ENCODE measurements at regions not wholly inside any gene's neighbourhood (a gene's known extent, or its start where the extent isn't known, plus 50 kb on each side); places are given as distances from the start of the nearest gene placed in this dataset.

DNA sequence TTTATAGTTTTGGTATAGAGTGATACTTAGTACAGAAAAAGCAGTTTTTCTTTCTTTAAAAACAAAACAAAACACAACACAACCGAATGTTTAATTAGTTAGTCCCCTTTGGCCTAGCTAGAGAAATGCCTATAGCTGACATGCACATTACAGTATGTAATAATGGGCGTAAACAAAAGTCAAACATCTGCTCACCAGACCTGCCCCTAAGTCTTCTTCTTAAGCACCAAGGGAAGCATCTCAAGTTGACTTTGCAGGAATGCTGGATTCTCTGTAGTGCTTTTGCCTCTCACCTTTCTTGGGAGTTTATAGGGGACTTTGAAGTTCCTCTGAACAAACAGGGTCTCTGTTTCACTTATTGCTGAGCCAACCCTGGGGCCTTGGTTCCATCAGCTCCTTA is 143.7 kb downstream of the TM2D1 start:
- Histone ChIP-seq H3K79me2 (ENCODE audit: control insufficient read depth, insufficient read depth, low read length) (no peaks in the 10 kb centered on the region), H3K36me3 (ENCODE audit: control insufficient read depth, insufficient read depth, low read length) (no peaks in the 10 kb centered on the region), H3K4me2 (ENCODE audit: extremely low read depth, insufficient read depth, low read length) (no peak overlapping the region), H2AFZ (ENCODE audit: low read length) (no peak overlapping the region), H4K20me1 (ENCODE audit: control insufficient read depth, extremely low read depth, insufficient read depth, low read length) (no peaks in the 10 kb centered on the region), H3K4me1 (ENCODE audit: control insufficient read depth, extremely low read depth, insufficient read depth, low read length) (no peaks in the 10 kb centered on the region), H3K27ac (ENCODE audit: insufficient read depth, low read length) (no peak overlapping the region), H3K9me3 (ENCODE audit: control insufficient read depth, insufficient read depth, low read depth, low read length) (no peaks in the 10 kb centered on the region), H3K4me3 (replicated peaks in 1 of 4; ENCODE audit: control extremely low read depth in 1 of 4, insufficient read depth in 1 of 4, low read depth in 3 of 4, low read length in 4 of 4) (no peak overlapping the region), H3K27me3 (ENCODE audit: control insufficient read depth, insufficient read depth, low read length) (no peaks in the 10 kb centered on the region), H3K9ac (ENCODE audit: insufficient read depth, low read length) (no peak overlapping the region)
- no peak for TF ChIP-seq EZH2 (IDR thresholded peaks at IDR 0.05; ENCODE audit: low read length, missing control alignments)
- no peak for DNase-seq (ENCODE audit: low read depth in 2 of 2)

DNA sequence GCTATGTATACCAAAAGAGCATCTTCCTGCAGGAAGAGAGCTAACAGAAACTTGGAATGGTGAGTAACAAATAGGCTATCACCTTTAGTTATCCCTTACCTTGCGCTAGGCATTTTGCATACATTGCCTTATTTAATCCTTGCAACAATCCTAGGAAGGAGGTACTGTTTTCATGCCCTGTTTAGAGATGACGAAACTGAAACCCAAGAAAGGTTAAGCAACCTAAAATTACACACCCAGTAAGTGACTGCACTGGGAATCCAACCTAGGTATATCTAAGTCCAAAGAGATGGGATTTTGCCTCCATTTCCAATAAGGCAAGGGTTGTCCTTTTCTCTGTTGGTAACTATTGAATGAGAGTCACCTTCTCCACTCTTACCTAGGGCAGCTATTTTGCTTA is 144.5 kb downstream of the TM2D1 start:
- DNase-seq (ENCODE audit: low read depth in 2 of 2): no peak
- Histone ChIP-seq H3K79me2 (ENCODE audit: control insufficient read depth, insufficient read depth, low read length) (no peaks in the 10 kb centered on the region), H2AFZ (ENCODE audit: low read length) (no peak overlapping the region), H4K20me1 (ENCODE audit: control insufficient read depth, extremely low read depth, insufficient read depth, low read length) (no peaks in the 10 kb centered on the region), H3K27me3 (ENCODE audit: control insufficient read depth, insufficient read depth, low read length) (no peaks in the 10 kb centered on the region), H3K4me2 (ENCODE audit: extremely low read depth, insufficient read depth, low read length) (no peak overlapping the region), H3K9me3 (ENCODE audit: control insufficient read depth, insufficient read depth, low read depth, low read length) (no peaks in the 10 kb centered on the region), H3K9ac (ENCODE audit: insufficient read depth, low read length) (no peak overlapping the region), H3K4me1 (ENCODE audit: control insufficient read depth, extremely low read depth, insufficient read depth, low read length) (no peaks in the 10 kb centered on the region), H3K27ac (ENCODE audit: insufficient read depth, low read length) (no peak overlapping the region), H3K4me3 (replicated peaks in 1 of 4; ENCODE audit: control extremely low read depth in 1 of 4, insufficient read depth in 1 of 4, low read depth in 3 of 4, low read length in 4 of 4) (no peak overlapping the region), H3K36me3 (ENCODE audit: control insufficient read depth, insufficient read depth, low read length) (no peaks in the 10 kb centered on the region)
- TF ChIP-seq, protein P1, sequence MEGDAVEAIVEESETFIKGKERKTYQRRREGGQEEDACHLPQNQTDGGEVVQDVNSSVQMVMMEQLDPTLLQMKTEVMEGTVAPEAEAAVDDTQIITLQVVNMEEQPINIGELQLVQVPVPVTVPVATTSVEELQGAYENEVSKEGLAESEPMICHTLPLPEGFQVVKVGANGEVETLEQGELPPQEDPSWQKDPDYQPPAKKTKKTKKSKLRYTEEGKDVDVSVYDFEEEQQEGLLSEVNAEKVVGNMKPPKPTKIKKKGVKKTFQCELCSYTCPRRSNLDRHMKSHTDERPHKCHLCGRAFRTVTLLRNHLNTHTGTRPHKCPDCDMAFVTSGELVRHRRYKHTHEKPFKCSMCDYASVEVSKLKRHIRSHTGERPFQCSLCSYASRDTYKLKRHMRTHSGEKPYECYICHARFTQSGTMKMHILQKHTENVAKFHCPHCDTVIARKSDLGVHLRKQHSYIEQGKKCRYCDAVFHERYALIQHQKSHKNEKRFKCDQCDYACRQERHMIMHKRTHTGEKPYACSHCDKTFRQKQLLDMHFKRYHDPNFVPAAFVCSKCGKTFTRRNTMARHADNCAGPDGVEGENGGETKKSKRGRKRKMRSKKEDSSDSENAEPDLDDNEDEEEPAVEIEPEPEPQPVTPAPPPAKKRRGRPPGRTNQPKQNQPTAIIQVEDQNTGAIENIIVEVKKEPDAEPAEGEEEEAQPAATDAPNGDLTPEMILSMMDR (conservative IDR thresholded peaks at IDR 0.05 in 1 of 2, IDR thresholded peaks at IDR 0.05 in 1 of 2; ENCODE audit: low read depth in 1 of 2, low read length in 2 of 2): no peak
- no peak for TF ChIP-seq EZH2 (IDR thresholded peaks at IDR 0.05; ENCODE audit: low read length, missing control alignments)

DNA sequence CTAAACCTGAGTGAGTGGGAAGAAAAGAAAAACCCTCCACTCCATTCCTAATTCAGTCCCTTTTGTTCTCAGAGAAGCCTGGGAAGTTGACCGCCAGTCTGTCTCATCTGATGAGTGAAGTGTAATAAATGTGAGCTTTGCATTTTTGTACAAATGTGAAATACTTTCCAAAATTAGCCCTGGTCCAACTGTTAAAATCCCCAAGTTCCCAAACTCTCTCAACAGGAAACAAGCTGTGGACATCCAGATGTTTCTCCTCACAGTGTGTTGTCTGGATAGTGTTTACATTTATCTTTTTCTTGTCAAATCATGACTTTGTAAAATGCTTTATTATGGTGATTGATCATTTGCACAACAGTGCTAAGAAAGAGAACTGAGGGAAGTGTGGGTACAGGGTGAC is 145.1 kb downstream of the TM2D1 start:
- H3K27ac ChIP-seq (ENCODE audit: insufficient read depth, low read length): no peak overlapping the region
- DNase-seq (ENCODE audit: low read depth in 2 of 2): no peak
- H3K9ac ChIP-seq (ENCODE audit: insufficient read depth, low read length): no peak overlapping the region
- no peaks in the 10 kb centered on the region for H3K9me3 ChIP-seq (ENCODE audit: control insufficient read depth, insufficient read depth, low read depth, low read length)
- no peak overlapping the region for H3K4me2 ChIP-seq (ENCODE audit: extremely low read depth, insufficient read depth, low read length)
- H3K79me2 ChIP-seq (ENCODE audit: control insufficient read depth, insufficient read depth, low read length): no peaks in the 10 kb centered on the region
- H3K36me3 ChIP-seq (ENCODE audit: control insufficient read depth, insufficient read depth, low read length): no peaks in the 10 kb centered on the region
- H3K4me1 ChIP-seq (ENCODE audit: control insufficient read depth, extremely low read depth, insufficient read depth, low read length): no peaks in the 10 kb centered on the region
- no peaks in the 10 kb centered on the region for H4K20me1 ChIP-seq (ENCODE audit: control insufficient read depth, extremely low read depth, insufficient read depth, low read length)
- TF ChIP-seq EZH2 (IDR thresholded peaks at IDR 0.05; ENCODE audit: low read length, missing control alignments): no peak
- TF ChIP-seq, protein P1 (conservative IDR thresholded peaks at IDR 0.05 in 1 of 2, IDR thresholded peaks at IDR 0.05 in 1 of 2; ENCODE audit: low read depth in 1 of 2, low read length in 2 of 2): no peak
- H2AFZ ChIP-seq (ENCODE audit: low read length): no peak overlapping the region
- no peaks in the 10 kb centered on the region for H3K27me3 ChIP-seq (ENCODE audit: control insufficient read depth, insufficient read depth, low read length)
- no peak overlapping the region for H3K4me3 ChIP-seq (replicated peaks in 1 of 4; ENCODE audit: control extremely low read depth in 1 of 4, insufficient read depth in 1 of 4, low read depth in 3 of 4, low read length in 4 of 4)
